Hepatocyte (in vitro differentiated cells): ENCODE measurements at regions not wholly inside any gene's neighbourhood (a gene's known extent, or its start where the extent isn't known, plus 50 kb on each side); places are given as distances from the start of the nearest gene placed in this dataset.

Source experiments
- CTCF ChIP-seq: fragments of 200-600 bp; sonication (generic); IDR thresholded peaks from 2 replicates; pipeline ENCODE4 v1.5.1; 2016; ENCODE audit warnings: antibody characterized with exemption, mild to moderate bottlenecking; ENCODE audit not compliant: poor library complexity
- EZH2 ChIP-seq: fragments of 200-600 bp; sonication (generic); IDR thresholded peaks from 2 replicates; pipeline ENCODE4 v1.6.1; 2016; ENCODE audit warnings: antibody characterized with exemption, mild to moderate bottlenecking, borderline replicate concordance
- EZH2phosphoT487 ChIP-seq: fragments of 200-600 bp; sonication (generic); IDR thresholded peaks from one replicate; pipeline ENCODE4 v1.6.1; 2018; ENCODE audit warnings: antibody characterized with exemption, mild to moderate bottlenecking, low read depth, moderate library complexity; ENCODE audit not compliant: unreplicated experiment, severe bottlenecking

- TF ChIP-seq CTCF = no peak
- no peak for TF ChIP-seq EZH2
- no peak for TF ChIP-seq EZH2phosphoT487
Measured at GRCh38 chr13:21898945-21899344, 228.1 kb downstream of the FGF9 start.
